ENCODE measurements at regions not wholly inside any gene's neighbourhood (a gene's known extent, or its start where the extent isn't known, plus 50 kb on each side); places are given as distances from the start of the nearest gene placed in this dataset.
"Not testable (repeated sequence)": the region's sequence is repeated elsewhere in the genome, so short reads cannot be mapped to it uniquely, and the experiment has no call there.

DNA sequence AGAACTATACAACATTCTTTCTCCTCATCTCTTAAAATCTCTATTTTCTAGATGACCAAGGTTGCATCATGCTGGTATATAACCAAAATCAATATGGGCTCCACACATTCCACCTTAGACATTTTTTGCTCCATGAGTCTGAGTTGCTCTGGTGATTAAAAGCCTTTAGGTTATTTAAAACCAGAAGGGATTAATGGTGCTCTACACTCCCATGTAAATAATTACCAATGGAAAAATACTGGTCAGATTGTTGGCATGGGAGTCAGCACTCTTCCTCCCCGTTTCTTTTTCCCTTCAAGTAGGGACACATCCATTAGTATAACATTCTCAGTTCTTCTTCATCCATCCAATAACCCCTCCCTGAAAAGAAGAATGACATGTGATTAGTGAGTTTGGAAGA lies 747.7 kb downstream of the PCDH17 start:
- no peak for DNase-seq

GRCh38 chr13:58385336-58385735 lies 753.8 kb downstream of the PCDH17 start:
- not testable (repeated sequence) for DNase-seq

DNA sequence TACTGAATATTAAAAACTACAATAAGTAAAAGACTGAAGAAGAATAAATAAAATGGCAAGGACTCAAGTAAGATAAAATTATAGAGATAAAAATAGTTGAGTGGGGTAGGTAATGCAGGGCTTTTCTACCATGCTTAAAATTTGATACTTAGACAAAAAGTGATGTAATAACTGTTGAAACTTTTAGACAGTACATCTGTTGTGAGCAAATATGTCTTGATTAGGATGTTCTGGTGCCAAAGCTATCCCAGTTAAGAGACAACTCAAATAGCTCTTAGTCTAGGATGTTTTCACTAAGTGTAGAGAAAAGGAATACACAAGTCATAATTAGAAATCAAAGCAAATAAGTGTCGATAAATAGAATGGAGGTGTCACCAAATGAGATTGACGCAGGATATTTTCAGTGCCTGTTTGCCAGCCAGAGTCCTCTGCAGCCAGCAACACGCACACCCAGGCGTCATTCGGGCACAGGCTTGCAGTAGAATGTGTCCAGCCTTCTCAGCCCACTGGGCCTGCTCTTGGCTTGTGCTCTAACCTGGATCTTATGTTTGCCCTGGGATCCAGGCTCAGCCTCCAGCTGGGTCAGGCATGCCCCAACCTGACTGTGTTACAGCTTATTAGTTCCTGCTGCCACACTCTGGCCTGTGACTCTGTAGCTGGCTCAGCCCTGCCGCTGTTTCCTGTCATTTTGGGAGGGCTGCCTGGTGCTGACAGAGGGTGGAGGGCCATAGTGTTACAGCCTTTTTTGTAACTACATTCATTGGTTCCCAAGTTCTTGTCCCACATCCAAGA lies 766.2 kb downstream of the PCDH17 start:
- no peak for DNase-seq

GRCh38 chr13:58399263-58399662 lies 767.7 kb downstream of the PCDH17 start:
- DNase-seq: no peak

GRCh38 chr13:58406545-58406944 lies 775.0 kb downstream of the PCDH17 start:
- no peak for DNase-seq

DNA sequence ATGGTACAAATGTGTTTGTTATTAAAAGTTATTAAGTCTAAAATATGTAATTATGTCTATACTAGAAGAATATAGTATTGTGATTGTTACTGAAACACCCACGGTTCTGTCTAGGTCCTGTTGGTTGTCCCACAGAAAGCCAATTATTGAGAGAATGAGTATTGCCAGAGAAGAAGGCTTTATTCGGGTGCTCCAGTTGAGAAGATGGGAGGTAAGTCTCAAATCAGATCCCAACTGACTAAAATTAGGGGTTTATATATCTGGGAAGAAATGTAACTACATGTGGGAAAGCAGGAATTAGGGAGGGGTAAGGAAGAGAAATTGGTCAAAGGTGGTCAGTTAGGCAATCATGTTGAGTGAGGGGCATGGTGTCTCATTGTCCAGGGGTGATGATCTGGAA lies 798.4 kb downstream of the PCDH17 start:
- DNase-seq: no peak

- DNase-seq: no peak
These were observed 803.4 kb downstream of the PCDH17 start for GRCh38 chr13:58434943-58435342.

GRCh38 chr13:58437427-58437826 lies 805.9 kb downstream of the PCDH17 start:
- DNase-seq: no peak

DNA sequence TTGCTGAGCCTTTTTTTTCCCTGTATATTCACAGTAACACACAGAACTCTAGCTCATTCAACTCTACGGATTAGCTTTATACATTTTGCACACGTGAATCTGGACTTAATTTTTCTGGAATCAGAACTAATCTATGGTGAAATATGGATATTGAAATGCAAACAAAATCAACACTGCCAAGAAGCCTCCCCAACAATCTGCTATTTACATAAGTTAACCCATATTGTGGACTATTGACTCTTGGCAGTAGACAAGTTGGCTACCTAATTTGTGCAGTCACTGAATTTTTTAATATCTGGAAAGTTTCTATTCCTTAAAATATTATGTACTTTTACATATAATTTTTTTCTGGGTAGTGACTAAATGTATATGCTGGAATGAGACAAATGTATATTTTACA lies 815.4 kb downstream of the PCDH17 start:
- DNase-seq: no peak

- no peak for DNase-seq
These were observed 820.6 kb downstream of the PCDH17 start for GRCh38 chr13:58452123-58452623.

DNA sequence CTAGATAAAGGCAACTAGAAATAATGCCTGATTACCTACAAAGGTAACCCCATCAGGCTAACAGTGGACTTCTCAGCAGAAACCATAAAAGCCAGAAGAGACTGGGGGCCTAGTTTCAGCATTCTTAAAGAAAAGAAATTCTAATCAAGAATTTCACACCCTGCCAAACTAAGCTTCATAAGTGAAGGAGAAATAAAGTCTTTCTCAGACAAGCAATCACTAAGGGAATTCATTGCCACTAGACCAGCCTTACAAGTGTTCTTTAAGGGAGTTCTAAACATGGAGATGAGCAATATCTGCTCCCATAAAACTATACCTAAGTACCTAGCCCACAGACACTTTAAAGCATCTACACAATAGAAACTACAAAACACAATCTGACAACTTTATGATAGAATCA lies 823.5 kb downstream of the PCDH17 start:
- no peak for DNase-seq

GRCh38 chr13:58461217-58461616 lies 829.7 kb downstream of the PCDH17 start:
- no peak for DNase-seq

DNA sequence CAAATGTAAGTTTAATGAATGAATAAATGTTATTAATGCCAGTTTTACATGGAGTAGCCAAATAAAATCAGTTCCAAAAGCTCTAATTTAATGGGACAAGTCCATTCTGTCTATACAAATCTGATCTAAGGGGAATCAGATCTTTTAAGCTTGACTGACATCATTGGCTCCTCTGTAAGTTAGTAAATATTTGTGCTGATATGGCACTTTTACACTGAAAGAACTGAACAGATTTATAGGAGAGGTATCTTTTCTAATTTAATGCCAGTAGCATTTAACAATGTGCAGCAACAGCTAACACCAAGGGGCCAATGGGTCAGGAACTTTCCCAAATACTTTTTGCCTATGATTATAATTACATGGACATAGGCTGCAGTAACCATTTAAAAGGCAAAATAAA lies 832.3 kb downstream of the PCDH17 start:
- no peak for DNase-seq

DNA sequence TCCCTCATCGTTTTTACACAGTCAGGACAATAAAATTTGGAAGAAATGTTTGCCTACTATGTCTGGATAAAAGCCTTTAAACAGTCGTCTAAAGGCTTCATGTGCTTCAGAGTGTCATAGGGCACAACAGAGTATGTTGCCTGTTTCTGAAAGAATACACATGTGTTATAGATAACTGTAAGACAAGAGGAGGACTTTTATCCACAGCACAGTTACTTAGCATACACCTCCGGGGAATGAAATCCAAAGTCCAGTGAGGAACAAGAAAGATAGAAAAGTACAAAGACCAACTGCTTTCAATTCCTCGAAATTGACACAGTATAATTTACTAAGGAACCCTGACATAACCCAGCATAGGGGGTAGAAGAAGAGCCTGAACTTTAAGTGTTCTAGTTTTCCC lies 835.6 kb downstream of the PCDH17 start:
- no peak for DNase-seq

DNA sequence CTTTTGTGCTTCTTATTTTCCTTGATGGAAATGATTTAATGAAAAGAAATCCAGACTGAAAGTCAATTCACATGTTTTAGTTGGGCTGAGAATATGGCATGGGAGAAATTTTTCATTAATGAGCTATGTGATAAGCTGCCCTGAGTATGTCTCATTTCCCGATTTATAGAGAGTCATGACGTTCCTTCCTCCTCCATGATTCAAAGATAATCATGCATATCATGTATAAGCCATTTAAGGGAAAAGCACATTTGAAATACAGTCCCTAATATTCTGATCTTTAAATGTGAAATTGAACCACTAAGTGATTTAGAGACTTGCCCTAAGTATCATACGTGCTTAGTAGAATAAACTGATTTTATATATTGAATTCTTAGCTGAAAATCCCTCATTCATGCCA lies 840.9 kb downstream of the PCDH17 start:
- no peak for DNase-seq

- no peak for DNase-seq
These were observed 843.0 kb downstream of the PCDH17 start for GRCh38 chr13:58474581-58474980.

DNA sequence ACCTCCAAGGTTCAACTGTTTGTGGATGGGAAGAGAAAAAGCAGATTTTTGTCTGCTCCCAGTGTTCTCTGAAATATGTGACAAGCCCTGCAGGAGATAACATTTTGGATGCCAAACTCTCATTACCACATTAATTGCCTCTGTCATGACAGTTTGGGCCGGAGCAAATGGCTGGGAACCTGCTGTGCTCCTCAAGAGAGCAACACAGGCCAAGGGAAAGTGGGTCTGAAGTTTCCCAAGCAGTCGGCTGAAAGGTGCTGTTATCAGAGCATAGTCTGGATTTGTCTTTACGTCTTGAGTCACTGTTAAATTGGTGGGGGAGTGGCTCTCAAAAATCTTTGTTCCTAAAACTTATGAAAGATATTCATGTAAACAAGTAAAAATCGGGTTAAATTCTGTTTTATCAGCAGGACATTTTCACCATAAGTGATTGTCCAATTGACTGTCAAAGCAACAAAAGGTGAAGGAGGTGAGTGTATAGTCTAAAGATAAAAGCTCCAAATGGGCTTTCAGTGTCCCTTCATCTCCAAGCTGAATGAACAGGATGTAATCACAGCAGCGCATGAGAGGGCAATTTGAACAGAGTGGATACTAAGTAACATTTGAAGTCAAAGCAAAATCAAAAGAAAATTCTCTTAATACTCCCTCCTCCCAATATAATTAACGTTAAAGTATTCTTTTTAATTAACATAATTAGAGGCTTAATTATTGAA lies 844.8 kb downstream of the PCDH17 start:
- DNase-seq: no peak

GRCh38 chr13:58478858-58479257 lies 847.3 kb downstream of the PCDH17 start:
- DNase-seq: no peak

- DNase-seq: no peak
These were observed 848.5 kb downstream of the PCDH17 start for GRCh38 chr13:58480061-58480460.

DNA sequence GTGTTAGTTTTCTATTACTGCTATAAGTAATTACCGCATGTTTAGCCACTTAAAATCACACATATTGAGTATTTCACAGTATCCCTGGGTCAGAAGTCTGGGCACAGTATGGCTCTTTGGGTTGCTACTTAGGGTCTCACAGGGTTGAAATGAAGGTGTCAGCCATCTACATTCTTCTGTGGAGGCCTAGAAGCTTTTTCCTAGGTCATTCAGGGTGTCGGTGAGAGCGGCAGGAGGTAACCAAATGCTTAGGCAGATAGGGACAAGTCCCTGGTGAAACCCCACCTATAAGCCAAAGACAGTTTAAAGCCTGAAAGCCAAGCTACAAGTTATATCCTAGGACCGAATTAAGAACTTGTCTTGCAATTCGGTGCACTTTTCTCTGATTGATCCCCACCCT lies 856.7 kb downstream of the PCDH17 start:
- DNase-seq: no peak

DNA sequence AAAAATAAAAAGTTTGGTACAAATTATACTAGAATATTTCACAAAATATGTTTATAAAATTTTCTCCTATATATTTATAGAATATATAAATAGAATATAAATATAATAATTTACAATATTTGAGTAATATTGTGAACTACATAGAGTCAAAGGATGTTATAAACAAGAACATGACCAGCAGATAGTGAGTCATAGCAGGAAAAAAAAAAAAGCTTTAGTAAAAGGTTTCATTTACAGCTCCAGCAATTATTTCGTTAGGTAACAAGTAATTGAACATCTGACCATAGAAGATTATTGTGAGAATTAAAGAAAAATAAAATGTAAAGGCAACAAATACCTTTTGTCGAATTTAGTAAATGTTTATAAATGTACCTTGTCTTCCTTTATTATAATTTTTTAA lies 864.1 kb downstream of the PCDH17 start:
- no peak for DNase-seq

- no peak for DNase-seq
These were observed 869.4 kb downstream of the PCDH17 start for GRCh38 chr13:58500938-58501337.

DNA sequence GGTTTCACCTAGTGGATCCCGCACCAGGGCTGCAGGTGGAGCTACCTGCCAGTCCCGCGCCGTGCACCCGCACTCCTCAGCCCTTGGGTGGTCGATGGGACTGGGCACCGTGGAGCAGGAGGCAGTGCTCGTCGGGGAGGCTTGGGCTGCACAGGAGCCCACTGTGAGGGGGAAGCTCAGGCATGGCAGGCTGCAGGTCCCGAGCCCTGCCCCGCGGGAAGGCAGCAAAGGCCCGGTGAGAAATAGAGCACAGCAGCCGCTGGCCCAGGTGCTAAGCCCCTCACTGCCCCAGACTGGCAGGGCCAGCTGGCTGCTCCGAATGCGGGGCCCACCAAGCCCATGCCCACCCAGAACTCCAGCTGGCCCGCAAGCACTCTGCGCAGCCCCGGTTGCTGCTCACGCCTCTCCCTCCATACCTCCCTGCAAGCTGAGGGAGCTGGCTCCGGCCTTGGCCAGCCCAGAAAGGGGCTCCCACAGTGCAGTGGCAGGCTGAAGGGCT lies 872.7 kb downstream of the PCDH17 start:
- not testable (repeated sequence) for DNase-seq

GRCh38 chr13:58505262-58505920 lies 873.8 kb downstream of the PCDH17 start:
- not testable (repeated sequence) for DNase-seq

All from NCI-H2171 treated with DMSO at 0.1 percent for 48 hours (cell line).